ENCODE measurements at regions not wholly inside any gene's neighbourhood (a gene's known extent, or its start where the extent isn't known, plus 50 kb on each side); places are given as distances from the start of the nearest gene placed in this dataset.

GRCh38 chr10:33047655-33048054 lies 89.6 kb upstream of the ITGB1 start:
- no peak overlapping the region for H2BK12ac ChIP-seq (ENCODE audit: insufficient read length, low read depth, low read length)
- H4K91ac ChIP-seq (ENCODE audit: insufficient read length, low read depth, low read length), result no peak overlapping the region
- H3K4me1 ChIP-seq (ENCODE audit: insufficient read depth, low read length), result peaks cover 8% of the 10 kb centered on the region
- WGBS (ENCODE audit: extremely low coverage, insufficient read length, low lambda C conversion rate), result no CpG with 5 or more reads among the region's 1 CpG
- no peak for DNase-seq
- no peak overlapping the region for H3K9ac ChIP-seq (ENCODE audit: extremely low read depth, insufficient read length, low read length)
- Mint-ChIP-seq H3K9me3 (peaks cover 0 to 2% of the 10 kb centered on the region in 2 experiments; a peak in 2 of 5 replicates), H3K4me3 (no peak overlapping the region), H3K4me1 (peaks cover 32 to 35% of the 10 kb centered on the region in 2 experiments), H3K27me3 (ENCODE audit: low read depth) (no peaks in the 10 kb centered on the region), H3K36me3 (ENCODE audit: insufficient read depth in 1 of 3, low read depth in 3 of 3) (no peaks in the 10 kb centered on the region), H3K27ac (no peak overlapping the region)
- no peak overlapping the region for H3K4ac ChIP-seq (ENCODE audit: low read depth, low read length)
- no peak for TF ChIP-seq CTCF (conservative IDR thresholded peaks at IDR 0.05)
- H4K5ac ChIP-seq (ENCODE audit: insufficient read length, low read depth, low read length), result no peak overlapping the region
- H2BK20ac ChIP-seq (ENCODE audit: low read depth, low read length, poor library complexity, severe bottlenecking), result no peak overlapping the region
- no peaks in the 10 kb centered on the region for H3K79me1 ChIP-seq (ENCODE audit: insufficient read depth, low read depth, low read length, poor library complexity, severe bottlenecking)
- no peak overlapping the region for H2AK5ac ChIP-seq (ENCODE audit: insufficient read length, low read length)
- no peak overlapping the region for H3T11ph ChIP-seq (ENCODE audit: low read length)
- H3K27ac ChIP-seq (ENCODE audit: insufficient read length, low read depth, low read length), result no peak overlapping the region
- no peak overlapping the region for H2BK120ac ChIP-seq (ENCODE audit: low read depth, low read length, poor library complexity, severe bottlenecking)
- H3K18ac ChIP-seq (ENCODE audit: insufficient read length, low read depth, low read length), result no peak overlapping the region
- H4K8ac ChIP-seq (replicated peaks; ENCODE audit: insufficient read length, low read depth, low read length), result no peak overlapping the region
- no peak overlapping the region for H3K14ac ChIP-seq (ENCODE audit: insufficient read depth, low read length)
- no peaks in the 10 kb centered on the region for H3K23me2 ChIP-seq (ENCODE audit: insufficient read length, low read depth, low read length, poor library complexity, severe bottlenecking)
- H3K23ac ChIP-seq (ENCODE audit: insufficient read length, low read depth, low read length), result no peak overlapping the region
- H2BK5ac ChIP-seq (ENCODE audit: insufficient read length, low read length), result no peak overlapping the region
- no peaks in the 10 kb centered on the region for H3K79me2 ChIP-seq (ENCODE audit: insufficient read depth, low read length)
- H3K56ac ChIP-seq (ENCODE audit: insufficient read length, low read depth, low read length), result no peak overlapping the region
- H3K4me2 ChIP-seq (ENCODE audit: insufficient read depth, insufficient read length, low read length), result no peak overlapping the region
- H2AFZ ChIP-seq (ENCODE audit: low read length), result no peak overlapping the region
- H4K20me1 ChIP-seq (ENCODE audit: control insufficient read depth, insufficient read depth, insufficient read length), result no peaks in the 10 kb centered on the region
- H3K9me3 ChIP-seq (ENCODE audit: control insufficient read depth, low read depth, low read length), result no peaks in the 10 kb centered on the region
- H3K27me3 ChIP-seq (ENCODE audit: insufficient read depth, low read length), result no peaks in the 10 kb centered on the region
- H2BK15ac ChIP-seq (ENCODE audit: low read depth, low read length), result no peak overlapping the region

All from H9 (cell line).